ENCODE measurements at regions not wholly inside any gene's neighbourhood (a gene's known extent, or its start where the extent isn't known, plus 50 kb on each side); places are given as distances from the start of the nearest gene placed in this dataset.

DNA sequence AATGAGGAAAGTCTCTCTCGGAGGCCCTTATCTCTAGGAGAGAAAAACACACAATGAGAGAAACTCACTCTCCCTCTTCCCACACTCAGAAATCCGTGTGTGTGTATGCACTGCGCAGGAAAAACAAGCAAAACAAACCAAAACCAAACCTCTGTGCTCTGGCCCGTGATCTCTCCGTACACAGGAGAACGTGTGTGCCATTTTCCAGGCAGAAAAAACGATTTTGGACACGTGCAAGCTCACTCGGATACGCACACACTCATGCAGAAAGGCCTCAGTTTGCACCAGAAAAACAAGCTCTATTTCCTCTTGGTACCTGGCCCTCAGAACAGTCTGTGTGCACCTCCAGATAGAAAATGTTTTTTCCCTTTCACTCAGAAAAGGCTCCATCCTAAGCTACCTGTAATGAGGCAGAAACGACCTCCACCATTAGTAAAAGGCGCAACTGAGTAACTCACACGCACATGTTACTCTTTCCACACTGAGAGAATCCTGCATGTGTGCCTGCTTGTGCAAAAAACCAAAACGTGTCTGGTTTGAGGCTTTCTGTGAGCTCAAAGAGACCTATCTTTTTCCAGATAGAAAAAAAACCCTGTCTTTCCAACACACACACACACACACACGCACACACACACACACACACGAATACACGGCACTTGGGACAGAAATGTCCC is 99.2 kb downstream of the EDN3 start:
- Histone ChIP-seq H3K9me1 (ENCODE audit: control insufficient read depth, insufficient read depth, low read length) (no peaks in the 10 kb centered on the region), H3K4me3 (no peak overlapping the region), H3K9me3 (replicated peaks; ENCODE audit: control insufficient read depth, insufficient read depth, low read depth, low read length) (no peaks in the 10 kb centered on the region), H3K27me3 (ENCODE audit: control insufficient read depth in 2 of 2, insufficient read depth in 2 of 2, low read length in 2 of 2) (peaks cover 4 to 49% of the 10 kb centered on the region in 2 experiments; a peak in 4 of 5 replicates), H3K79me2 (ENCODE audit: control insufficient read depth, insufficient read depth, low read length) (no peaks in the 10 kb centered on the region), H3K36me3 (ENCODE audit: control insufficient read depth, insufficient read depth, low read length) (no peaks in the 10 kb centered on the region), H3K9ac (ENCODE audit: insufficient read depth in 1 of 2, low read depth in 2 of 2, low read length in 2 of 2) (no peak overlapping the region), H3K4me2 (ENCODE audit: insufficient read depth, low read length) (no peak overlapping the region), H3K4me1 (replicated peaks in 1 of 2; ENCODE audit: control insufficient read depth in 2 of 2, insufficient read depth in 2 of 2, low read length in 2 of 2) (peaks cover 0 to 9% of the 10 kb centered on the region in 2 experiments; a peak in 2 of 5 replicates), H4K20me1 (replicated peaks; ENCODE audit: control insufficient read depth, insufficient read depth, low read length) (peaks cover 6% of the 10 kb centered on the region; the same call in 1 of the 2 replicates), H3K27ac (ENCODE audit: extremely low read depth, low read depth, low read length) (no peak overlapping the region), H2AFZ (ENCODE audit: low read depth, low read length) (no peak overlapping the region)
- no peak for FAIRE-seq
- in situ Hi-C loops (cut with MboI) (no loop called here), intact Hi-C loops (cut with micrococcal nuclease) (loop anchor here (5.0 kb wide), 1 partner anchor 532 kb away; no protein-coding TSS in a partner anchor)
- no peak for DNase-seq (ENCODE audit: extremely low read depth in 1 of 4, low spot score in 3 of 4)
- BruUV-seq (replicated peaks): no TSS peak
- CTCF ChIA-PET (ENCODE audit: low intra/inter-chr PET ratio): no interaction called here
- POLR2A ChIA-PET: interaction anchor here (1.2 kb wide), 1 partner anchor 31 kb away, joined by 4 read pairs; no protein-coding TSS in a partner anchor
- under 1% methylated on average over 17 of the region's 17 CpGs for WGBS (ENCODE audit: insufficient coverage, low coverage, missing lambda C conversion rate)
- ATAC-seq: no peak
- TF ChIP-seq SREBF2 (CRISPR knock-in tag; IDR thresholded peaks at IDR 0.05) (no peak), RUNX1 (IDR thresholded peaks at IDR 0.05; ENCODE audit: low read depth) (no peak), CBX2 (IDR thresholded peaks at IDR 0.05; ENCODE audit: insufficient read depth, low read length, poor library complexity, severe bottlenecking) (no peak), HNRNPH1 (optimal IDR thresholded peaks at IDR 0.05; ENCODE audit: low read depth, low read length) (no peak), NFRKB (IDR thresholded peaks at IDR 0.05; ENCODE audit: low read depth) (no peak), FOXJ3 (CRISPR knock-in tag; IDR thresholded peaks at IDR 0.05) (no peak), KLF13 (tag; IDR thresholded peaks at IDR 0.05; ENCODE audit: borderline replicate concordance, low read depth) (no peak), SMARCB1 (IDR thresholded peaks at IDR 0.05; ENCODE audit: insufficient read length, low read depth) (no peak), SP2 (IDR thresholded peaks at IDR 0.05; ENCODE audit: extremely low read depth, low read depth, low read length, poor library complexity, severe bottlenecking) (no peak), DNMT1 (IDR thresholded peaks at IDR 0.05) (no peak), ELF4 (CRISPR knock-in tag; IDR thresholded peaks at IDR 0.05) (no peak)
- TF ChIP-seq, protein P1, sequence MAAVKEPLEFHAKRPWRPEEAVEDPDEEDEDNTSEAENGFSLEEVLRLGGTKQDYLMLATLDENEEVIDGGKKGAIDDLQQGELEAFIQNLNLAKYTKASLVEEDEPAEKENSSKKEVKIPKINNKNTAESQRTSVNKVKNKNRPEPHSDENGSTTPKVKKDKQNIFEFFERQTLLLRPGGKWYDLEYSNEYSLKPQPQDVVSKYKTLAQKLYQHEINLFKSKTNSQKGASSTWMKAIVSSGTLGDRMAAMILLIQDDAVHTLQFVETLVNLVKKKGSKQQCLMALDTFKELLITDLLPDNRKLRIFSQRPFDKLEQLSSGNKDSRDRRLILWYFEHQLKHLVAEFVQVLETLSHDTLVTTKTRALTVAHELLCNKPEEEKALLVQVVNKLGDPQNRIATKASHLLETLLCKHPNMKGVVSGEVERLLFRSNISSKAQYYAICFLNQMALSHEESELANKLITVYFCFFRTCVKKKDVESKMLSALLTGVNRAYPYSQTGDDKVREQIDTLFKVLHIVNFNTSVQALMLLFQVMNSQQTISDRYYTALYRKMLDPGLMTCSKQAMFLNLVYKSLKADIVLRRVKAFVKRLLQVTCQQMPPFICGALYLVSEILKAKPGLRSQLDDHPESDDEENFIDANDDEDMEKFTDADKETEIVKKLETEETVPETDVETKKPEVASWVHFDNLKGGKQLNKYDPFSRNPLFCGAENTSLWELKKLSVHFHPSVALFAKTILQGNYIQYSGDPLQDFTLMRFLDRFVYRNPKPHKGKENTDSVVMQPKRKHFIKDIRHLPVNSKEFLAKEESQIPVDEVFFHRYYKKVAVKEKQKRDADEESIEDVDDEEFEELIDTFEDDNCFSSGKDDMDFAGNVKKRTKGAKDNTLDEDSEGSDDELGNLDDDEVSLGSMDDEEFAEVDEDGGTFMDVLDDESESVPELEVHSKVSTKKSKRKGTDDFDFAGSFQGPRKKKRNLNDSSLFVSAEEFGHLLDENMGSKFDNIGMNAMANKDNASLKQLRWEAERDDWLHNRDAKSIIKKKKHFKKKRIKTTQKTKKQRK (IDR thresholded peaks at IDR 0.05; ENCODE audit: borderline replicate concordance, low read depth, low read length): no peak
- TF ChIP-seq, protein P2, sequence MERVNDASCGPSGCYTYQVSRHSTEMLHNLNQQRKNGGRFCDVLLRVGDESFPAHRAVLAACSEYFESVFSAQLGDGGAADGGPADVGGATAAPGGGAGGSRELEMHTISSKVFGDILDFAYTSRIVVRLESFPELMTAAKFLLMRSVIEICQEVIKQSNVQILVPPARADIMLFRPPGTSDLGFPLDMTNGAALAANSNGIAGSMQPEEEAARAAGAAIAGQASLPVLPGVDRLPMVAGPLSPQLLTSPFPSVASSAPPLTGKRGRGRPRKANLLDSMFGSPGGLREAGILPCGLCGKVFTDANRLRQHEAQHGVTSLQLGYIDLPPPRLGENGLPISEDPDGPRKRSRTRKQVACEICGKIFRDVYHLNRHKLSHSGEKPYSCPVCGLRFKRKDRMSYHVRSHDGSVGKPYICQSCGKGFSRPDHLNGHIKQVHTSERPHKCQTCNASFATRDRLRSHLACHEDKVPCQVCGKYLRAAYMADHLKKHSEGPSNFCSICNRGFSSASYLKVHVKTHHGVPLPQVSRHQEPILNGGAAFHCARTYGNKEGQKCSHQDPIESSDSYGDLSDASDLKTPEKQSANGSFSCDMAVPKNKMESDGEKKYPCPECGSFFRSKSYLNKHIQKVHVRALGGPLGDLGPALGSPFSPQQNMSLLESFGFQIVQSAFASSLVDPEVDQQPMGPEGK (CRISPR knock-in tag; IDR thresholded peaks at IDR 0.05; ENCODE audit: borderline replicate concordance): no peak
- TF ChIP-seq, protein P3, sequence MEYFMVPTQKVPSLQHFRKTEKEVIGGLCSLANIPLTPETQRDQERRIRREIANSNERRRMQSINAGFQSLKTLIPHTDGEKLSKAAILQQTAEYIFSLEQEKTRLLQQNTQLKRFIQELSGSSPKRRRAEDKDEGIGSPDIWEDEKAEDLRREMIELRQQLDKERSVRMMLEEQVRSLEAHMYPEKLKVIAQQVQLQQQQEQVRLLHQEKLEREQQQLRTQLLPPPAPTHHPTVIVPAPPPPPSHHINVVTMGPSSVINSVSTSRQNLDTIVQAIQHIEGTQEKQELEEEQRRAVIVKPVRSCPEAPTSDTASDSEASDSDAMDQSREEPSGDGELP (CRISPR knock-in tag; IDR thresholded peaks at IDR 0.05; ENCODE audit: borderline replicate concordance): no peak
- TF ChIP-seq, protein P4, sequence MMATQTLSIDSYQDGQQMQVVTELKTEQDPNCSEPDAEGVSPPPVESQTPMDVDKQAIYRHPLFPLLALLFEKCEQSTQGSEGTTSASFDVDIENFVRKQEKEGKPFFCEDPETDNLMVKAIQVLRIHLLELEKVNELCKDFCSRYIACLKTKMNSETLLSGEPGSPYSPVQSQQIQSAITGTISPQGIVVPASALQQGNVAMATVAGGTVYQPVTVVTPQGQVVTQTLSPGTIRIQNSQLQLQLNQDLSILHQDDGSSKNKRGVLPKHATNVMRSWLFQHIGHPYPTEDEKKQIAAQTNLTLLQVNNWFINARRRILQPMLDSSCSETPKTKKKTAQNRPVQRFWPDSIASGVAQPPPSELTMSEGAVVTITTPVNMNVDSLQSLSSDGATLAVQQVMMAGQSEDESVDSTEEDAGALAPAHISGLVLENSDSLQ (IDR thresholded peaks at IDR 0.05): no peak

All from K562 (cell line).